WERI-Rb-1 (cell line): ENCODE measurements at regions not wholly inside any gene's neighbourhood (a gene's known extent, or its start where the extent isn't known, plus 50 kb on each side); places are given as distances from the start of the nearest gene placed in this dataset.
"Not testable (repeated sequence)": the region's sequence is repeated elsewhere in the genome, so short reads cannot be mapped to it uniquely, and the experiment has no call there.

Experiments used
- DNase-seq: peaks from one replicate; pipeline ENCODE4 v3.0.0-alpha.2; 2020
- H3K27ac ChIP-seq: fragments of 250-450 bp; sonication (Bioruptor Pico); 2 replicates; pipeline ENCODE4 v1.5.1; 2020; ENCODE audit warnings: mild to moderate bottlenecking, moderate library complexity
- H3K27me3 ChIP-seq: fragments of 250-450 bp; sonication (Bioruptor Pico); 2 replicates; pipeline ENCODE4 v1.5.1; 2021; ENCODE audit warnings: mild to moderate bottlenecking, low read depth, moderate library complexity; ENCODE audit not compliant: insufficient read depth, severe bottlenecking
- H3K36me3 ChIP-seq: fragments of 250-450 bp; sonication (Bioruptor Pico); 2 replicates; pipeline ENCODE4 v1.5.1; 2020; ENCODE audit warnings: mild to moderate bottlenecking, moderate library complexity
- H3K4me3 ChIP-seq: 2 replicates; pipeline ENCODE4 v1.5.1; 2011; ENCODE audit warnings: low read depth, mild to moderate bottlenecking, control low read depth, low read length
- H3K9me3 ChIP-seq: fragments of 250-450 bp; sonication (Bioruptor Pico); 2 replicates; pipeline ENCODE4 v1.5.1; 2021; ENCODE audit warnings: mild to moderate bottlenecking, moderate library complexity; ENCODE audit not compliant: severe bottlenecking
- TF ChIP-seq, protein P1 (sequence below): IDR thresholded peaks from 2 replicates; pipeline ENCODE4 v1.5.1; 2011; ENCODE audit warnings: low read depth, mild to moderate bottlenecking, control low read depth, inconsistent platforms, low read length

DNA sequence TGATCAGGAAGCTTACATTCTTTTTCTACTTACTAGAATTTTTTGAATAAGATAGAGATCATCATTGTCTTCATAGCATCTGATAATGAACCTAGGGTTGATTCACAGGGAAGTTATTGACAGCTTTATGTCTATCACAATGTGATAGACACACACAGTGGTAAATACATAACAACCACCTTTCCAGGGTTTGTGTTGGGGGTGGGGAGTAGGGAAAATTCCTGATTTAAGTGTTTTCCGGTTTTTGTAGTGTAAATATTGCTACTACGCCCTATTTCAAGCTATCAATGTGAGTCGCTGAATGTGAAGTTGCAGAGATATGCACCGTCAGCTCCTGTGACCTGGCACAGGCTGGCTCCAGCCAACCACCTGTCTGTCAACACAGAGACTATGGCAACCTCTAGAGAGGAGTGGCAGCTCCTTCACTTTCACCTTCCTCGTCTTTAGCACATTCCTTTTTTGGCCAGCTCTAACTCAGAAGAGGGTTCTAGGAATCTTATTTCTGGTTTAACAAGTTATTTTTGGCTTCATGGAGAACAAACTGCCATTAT lies 224.9 kb downstream of the MAT2B start:
- Histone ChIP-seq H3K4me3 (no peak overlapping the region), H3K27me3 (no peaks in the 10 kb centered on the region), H3K9me3 (no peaks in the 10 kb centered on the region), H3K36me3 (no peaks in the 10 kb centered on the region), H3K27ac (no peak overlapping the region)
- DNase-seq: no peak
- TF ChIP-seq, protein P1, sequence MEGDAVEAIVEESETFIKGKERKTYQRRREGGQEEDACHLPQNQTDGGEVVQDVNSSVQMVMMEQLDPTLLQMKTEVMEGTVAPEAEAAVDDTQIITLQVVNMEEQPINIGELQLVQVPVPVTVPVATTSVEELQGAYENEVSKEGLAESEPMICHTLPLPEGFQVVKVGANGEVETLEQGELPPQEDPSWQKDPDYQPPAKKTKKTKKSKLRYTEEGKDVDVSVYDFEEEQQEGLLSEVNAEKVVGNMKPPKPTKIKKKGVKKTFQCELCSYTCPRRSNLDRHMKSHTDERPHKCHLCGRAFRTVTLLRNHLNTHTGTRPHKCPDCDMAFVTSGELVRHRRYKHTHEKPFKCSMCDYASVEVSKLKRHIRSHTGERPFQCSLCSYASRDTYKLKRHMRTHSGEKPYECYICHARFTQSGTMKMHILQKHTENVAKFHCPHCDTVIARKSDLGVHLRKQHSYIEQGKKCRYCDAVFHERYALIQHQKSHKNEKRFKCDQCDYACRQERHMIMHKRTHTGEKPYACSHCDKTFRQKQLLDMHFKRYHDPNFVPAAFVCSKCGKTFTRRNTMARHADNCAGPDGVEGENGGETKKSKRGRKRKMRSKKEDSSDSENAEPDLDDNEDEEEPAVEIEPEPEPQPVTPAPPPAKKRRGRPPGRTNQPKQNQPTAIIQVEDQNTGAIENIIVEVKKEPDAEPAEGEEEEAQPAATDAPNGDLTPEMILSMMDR: no peak

DNA sequence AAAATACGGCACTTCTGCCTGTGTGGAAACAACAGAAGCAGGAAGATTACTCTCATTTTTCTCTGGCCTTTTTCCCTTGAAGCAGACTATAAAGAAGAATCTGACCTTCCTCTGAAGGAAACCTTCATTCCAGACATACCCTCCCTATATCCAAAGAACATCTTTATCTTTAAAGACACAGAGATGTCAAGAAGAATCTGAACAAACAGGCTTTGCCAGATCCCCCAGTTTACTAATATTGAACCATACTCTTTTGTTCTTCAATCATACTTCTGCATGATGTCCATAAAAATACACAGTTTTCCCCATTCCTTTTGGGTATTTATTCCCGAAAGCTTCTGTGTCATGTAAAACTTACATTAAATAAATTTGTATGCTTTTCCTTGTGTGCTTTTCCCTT lies 225.8 kb downstream of the MAT2B start:
- TF ChIP-seq, protein P1: no peak
- no peak overlapping the region for H3K27ac ChIP-seq
- no peak overlapping the region for H3K4me3 ChIP-seq
- no peaks in the 10 kb centered on the region for H3K27me3 ChIP-seq
- no peaks in the 10 kb centered on the region for H3K9me3 ChIP-seq
- H3K36me3 ChIP-seq: no peaks in the 10 kb centered on the region
- no peak for DNase-seq

DNA sequence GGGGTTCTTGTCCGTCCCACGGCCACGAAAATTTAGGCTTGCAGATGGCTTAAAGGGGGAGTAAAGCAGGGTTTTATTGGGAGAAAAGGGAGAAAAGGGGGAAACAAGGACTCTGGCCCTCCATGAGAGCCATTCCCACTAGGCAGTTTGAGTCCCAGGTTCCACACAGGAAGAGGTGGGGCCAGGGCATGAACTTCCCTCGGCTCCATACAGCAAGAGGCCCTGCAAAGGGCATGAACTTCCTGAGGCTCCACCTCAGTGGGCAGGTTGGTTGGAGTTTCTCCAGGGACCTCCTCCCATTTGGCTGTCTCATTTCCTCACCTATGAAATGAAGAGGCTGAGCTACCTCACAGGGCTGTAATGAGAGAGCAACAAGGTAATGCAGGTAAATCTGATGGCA lies 229.7 kb downstream of the MAT2B start:
- Histone ChIP-seq H3K4me3 (no peak overlapping the region), H3K27me3 (no peaks in the 10 kb centered on the region), H3K27ac (no peak overlapping the region), H3K36me3 (no peaks in the 10 kb centered on the region), H3K9me3 (no peaks in the 10 kb centered on the region)
- no peak for DNase-seq
- TF ChIP-seq, protein P1: no peak

DNA sequence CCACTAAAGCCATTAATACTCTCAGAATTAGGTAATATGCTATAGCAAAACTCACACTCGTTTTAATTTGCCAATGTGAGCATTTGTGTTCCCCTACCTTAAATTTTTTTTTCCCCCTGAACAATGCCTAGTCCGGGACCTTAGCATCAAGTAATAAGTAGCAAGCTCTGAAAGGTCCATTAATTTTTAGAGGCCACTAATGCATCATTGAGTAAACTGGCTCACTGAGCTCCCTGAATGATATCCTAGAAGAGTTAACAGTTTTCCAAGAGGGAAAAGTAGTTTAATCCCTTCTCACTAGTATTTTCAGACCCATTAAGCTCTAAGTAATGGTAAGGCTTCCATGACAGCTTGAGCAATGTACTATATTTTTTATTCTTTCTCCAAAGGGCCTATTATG lies 242.2 kb downstream of the MAT2B start:
- TF ChIP-seq, protein P1: no peak
- H3K9me3 ChIP-seq: no peaks in the 10 kb centered on the region
- no peak for DNase-seq
- H3K4me3 ChIP-seq: no peak overlapping the region
- no peak overlapping the region for H3K27ac ChIP-seq
- no peaks in the 10 kb centered on the region for H3K27me3 ChIP-seq
- no peaks in the 10 kb centered on the region for H3K36me3 ChIP-seq

DNA sequence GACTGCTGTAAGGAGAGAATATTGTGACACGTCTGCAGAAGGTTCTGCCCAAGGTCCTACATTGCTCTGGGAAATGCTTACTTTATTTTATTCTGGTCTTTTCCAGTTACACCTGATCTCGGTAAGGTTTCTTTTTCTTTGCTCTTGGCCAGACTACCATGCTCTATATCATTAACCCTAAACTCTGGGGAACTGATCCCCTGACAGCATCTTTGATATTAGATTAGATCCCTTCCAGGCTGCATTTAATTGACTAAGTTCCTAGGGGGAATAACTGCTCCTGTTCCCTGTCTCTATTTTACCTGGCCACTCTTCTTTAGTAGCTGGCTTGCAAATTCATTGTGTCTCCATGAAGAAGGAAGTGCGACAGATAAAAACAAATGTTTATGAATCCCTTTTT lies 243.5 kb downstream of the MAT2B start:
- H3K27me3 ChIP-seq: no peaks in the 10 kb centered on the region
- no peaks in the 10 kb centered on the region for H3K36me3 ChIP-seq

DNA sequence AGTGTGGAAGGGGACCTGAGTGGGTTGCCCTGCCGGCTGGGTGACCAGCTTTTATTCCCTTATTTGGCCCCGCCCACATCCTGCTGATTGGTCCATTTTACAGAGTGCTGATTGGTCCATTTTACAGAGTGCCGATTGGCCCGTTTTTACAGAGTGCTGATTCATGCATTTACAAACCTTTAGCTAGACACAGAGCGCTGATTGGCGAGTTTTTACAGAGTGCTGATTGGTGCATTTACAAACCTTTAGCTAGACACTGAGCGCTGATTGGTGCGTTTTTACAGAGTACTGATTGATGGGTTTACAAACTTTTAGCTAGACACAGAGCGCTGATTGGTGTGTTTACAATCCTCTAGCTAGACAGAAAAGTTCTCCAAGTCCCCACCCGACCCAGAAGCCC lies 245.0 kb downstream of the MAT2B start:
- not testable (repeated sequence) for H3K9me3 ChIP-seq, H3K27ac ChIP-seq, DNase-seq, H3K4me3 ChIP-seq, H3K36me3 ChIP-seq, H3K27me3 ChIP-seq

More for the DNA sequence above, 243.5 kb downstream of the MAT2B start:
- no peak for DNase-seq
- TF ChIP-seq, protein P1: no peak
- no peaks in the 10 kb centered on the region for H3K9me3 ChIP-seq
- no peak overlapping the region for H3K27ac ChIP-seq
- no peak overlapping the region for H3K4me3 ChIP-seq
